22Rv1 (cell line): ENCODE measurements at regions not wholly inside any gene's neighbourhood (a gene's known extent, or its start where the extent isn't known, plus 50 kb on each side); places are given as distances from the start of the nearest gene placed in this dataset.

Experiments used
- H3K27ac ChIP-seq: fragments of 450-650 bp; 2 replicates; pipeline ENCODE4 v1.5.1; 2017
- CTCF ChIP-seq: fragments of 450-650 bp; IDR thresholded peaks from 2 replicates; pipeline ENCODE4 v1.5.1; 2017; ENCODE audit warnings: mild to moderate bottlenecking
- ZFX ChIP-seq: fragments of 450-650 bp; IDR thresholded peaks from 2 replicates; pipeline ENCODE4 v1.6.1; 2017; ENCODE audit warnings: antibody characterized with exemption, borderline replicate concordance

DNA sequence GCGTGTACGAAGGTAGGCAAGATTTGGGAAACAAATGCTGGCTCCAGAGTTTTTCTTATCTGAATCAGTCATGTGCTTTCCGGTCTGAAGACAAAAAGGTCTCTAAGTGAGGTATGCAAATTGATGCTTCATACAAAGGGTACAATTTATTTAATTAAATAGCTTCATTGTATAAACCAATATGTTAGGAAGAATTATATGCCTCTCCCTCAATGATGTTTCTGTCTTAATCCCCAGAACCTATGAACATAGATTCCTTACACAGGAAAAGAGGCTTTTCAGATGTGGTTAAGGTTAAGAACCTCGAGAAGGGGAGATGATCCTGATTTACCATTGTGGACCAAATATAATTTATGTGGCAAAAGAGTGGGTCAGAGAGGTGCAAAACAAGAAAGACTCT lies 543.5 kb upstream of the PCDH10 start:
- no peak for TF ChIP-seq ZFX
- TF ChIP-seq CTCF, result no peak
- H3K27ac ChIP-seq, result no peak overlapping the region

DNA sequence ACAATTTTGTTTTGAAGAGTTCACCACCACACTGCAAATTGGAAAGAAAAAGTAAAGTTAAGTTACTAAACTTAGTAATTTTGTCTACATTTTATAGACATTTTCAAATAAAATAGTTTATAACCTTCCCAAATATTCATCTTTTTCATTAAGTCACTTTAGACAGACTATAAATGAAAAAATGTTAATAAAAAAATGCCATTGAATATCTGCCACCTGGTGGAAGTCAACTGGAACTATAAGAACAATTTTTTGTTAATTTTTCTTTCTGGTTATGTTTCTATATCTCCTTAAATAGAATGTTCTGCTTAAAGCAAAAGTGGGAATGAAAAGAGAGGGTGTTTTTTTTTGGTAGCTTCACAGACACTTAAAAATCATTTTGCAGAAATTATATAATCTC lies 534.4 kb upstream of the PCDH10 start:
- H3K27ac ChIP-seq, result no peak overlapping the region
- TF ChIP-seq ZFX (no peak), CTCF (peak; percentile 68)

DNA sequence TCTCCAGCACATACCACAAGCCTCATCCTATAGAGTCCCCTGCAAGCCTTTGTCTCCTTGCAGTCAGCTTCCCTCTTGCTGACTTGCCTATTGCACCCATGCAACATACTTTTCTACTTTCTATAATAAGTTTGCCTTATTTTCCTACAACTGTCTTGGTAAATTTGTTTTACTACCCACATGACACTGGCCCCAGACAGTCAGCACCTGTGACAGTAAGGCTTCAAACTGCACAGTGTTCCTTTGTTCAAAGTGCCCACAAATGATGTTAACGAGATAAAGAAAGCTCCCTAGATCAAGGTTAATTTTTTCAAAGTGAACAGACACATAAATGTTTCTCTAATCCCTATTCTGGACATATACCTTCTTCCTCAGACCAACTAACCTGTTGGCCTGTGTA lies 529.1 kb upstream of the PCDH10 start:
- no peak overlapping the region for H3K27ac ChIP-seq
- TF ChIP-seq CTCF (no peak), ZFX (no peak)

DNA sequence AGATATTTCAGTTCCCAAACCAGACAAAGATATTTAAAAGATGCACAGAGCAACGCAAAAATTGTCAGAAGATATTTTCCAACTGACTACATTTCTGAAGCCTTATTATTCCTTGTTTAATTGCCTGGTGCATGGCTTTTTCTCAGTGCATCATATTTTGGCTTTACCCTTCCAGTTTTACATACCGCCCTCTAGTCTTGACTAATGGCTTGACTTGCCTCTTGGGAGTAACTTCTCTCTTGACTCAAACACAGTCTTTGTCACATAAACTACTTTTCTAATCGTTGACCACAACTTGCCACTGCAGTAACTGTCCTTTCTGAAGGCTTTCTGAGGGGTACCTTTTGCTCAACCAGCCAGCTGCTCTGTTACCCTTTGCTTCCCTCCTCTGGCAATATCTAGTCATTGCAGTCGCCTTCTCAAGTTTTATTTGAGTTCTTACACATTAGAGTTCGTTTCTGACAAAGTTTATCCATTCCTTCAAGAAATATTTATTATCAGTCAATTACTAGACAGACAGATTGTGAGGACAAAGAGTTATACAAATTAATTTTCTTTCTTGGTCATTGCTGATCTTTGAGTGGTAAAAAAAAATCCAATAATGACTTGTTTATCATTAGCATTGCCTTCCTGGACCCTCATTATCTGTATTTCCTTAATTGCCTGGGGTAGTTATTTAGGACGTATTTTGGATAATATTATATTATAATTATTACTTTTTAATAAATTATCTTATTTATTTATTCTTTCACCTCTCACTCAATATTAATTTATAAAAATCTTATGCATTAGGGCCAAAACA lies 506.9 kb upstream of the PCDH10 start:
- no peak overlapping the region for H3K27ac ChIP-seq
- no peak for TF ChIP-seq ZFX
- TF ChIP-seq CTCF, result peak; percentile 88

DNA sequence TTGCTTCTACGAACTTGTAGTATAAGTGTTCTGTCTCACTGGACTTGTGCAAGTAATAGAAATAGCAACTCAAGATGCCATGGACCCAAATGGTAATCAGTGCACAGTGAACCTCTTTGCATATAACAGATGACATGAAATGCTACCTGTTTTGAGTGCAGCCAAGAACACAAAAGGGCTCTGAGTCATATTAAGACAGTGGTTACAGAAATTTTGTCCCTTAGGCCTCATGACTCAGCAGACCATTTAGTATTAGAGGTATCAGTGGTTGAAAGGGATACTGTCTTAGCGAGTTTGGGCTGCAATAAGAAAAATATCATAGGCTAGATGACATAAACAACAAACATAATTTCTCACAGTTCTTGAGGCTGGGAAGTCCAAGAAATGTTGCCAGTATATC lies 502.9 kb upstream of the PCDH10 start:
- TF ChIP-seq CTCF, result no peak
- TF ChIP-seq ZFX, result no peak
- H3K27ac ChIP-seq, result no peak overlapping the region

DNA sequence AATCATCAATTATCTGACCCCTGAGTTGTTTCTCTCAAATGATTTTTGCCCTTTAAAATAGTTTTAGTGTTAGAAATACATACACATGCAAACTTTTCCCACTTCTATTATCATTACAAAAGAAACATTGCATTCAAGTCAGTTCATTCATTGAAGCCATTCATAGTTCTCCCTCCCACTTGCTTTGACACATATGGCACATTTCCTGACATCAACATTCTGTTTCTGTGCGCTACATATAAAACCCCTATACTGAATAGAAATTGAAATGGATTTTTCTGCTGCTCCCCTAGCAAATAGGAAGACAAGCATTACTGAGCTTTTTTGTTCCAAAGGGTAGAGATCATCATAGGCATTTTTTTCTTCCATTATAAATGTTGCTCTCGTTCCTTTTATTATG lies 497.9 kb upstream of the PCDH10 start:
- no peak overlapping the region for H3K27ac ChIP-seq
- TF ChIP-seq ZFX (no peak), CTCF (no peak)

DNA sequence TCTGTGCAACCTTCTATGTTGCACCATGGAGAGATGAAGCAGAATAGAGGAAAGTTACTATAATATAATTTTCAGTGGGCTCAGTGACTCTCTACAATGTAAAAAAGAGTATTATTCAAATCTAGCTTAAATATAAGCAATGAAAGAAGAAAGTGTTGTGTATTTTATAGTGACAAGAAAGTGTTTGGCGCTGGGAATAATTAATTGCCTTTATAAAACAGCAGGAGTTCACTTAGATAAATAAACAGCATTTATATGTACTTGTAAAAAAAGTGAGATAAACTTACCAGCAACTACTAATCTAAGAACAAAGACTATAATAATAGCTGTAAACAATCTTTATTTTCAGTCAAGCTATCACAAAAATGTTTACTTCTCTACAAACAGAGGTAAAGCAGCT lies 488.9 kb upstream of the PCDH10 start:
- no peak for TF ChIP-seq CTCF
- no peak for TF ChIP-seq ZFX
- peak overlapping the region; percentile 39 for H3K27ac ChIP-seq
